ENCODE measurements at regions not wholly inside any gene's neighbourhood (a gene's known extent, or its start where the extent isn't known, plus 50 kb on each side); places are given as distances from the start of the nearest gene placed in this dataset.

DNA sequence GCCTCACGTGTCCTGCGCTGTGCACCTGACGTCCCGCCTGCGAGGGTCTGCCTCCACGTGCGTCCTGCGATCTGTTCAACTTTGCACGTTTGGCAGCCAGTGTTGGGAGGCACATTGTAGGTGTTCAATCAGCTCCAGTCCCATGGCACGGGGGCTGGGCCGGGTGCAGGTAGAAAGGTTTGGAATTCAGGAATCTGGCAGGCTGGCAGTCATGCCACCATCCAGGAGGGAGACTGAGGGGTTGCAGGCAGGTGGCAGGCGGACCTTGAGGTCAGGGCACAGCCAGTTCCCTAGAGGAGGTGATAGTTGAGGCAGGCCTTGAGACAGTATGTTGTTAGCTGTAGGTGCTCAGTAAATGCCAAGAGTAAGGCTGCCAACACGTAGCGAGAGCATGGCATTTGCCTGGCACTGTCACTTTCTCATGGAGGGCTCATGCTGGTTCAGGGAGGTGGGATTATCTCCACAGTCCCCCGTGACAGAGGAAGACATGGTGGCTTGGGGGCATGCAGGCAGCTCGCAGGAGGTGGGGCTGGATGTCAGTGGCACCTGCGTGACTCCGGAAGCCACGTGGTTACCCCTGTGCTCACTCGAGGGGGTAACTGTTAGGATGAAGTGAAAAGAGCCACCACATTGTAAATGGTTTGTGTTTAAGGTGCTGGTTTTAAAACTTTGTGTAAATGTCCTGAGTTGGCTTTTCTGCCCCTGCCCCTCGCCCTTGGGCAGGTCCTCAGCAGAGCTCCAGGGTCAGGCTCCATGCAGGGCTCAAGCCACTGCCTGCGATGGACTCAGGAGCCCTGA lies 111.8 kb upstream of the FRMD1 start:
- no peaks in the 10 kb centered on the region for H3K36me3 ChIP-seq (ENCODE audit: control insufficient read depth in 2 of 2, extremely low read depth in 1 of 2, insufficient read depth in 2 of 2, low read length in 2 of 2)
- no peak overlapping the region for H3K4me2 ChIP-seq (ENCODE audit: control insufficient read depth, extremely low read depth, insufficient read depth, low read depth, low read length)
- H2AFZ ChIP-seq (ENCODE audit: control insufficient read depth, low read length), result no peak overlapping the region
- no peaks in the 10 kb centered on the region for H3K4me1 ChIP-seq (ENCODE audit: control insufficient read depth, extremely low read depth, insufficient read depth, low read length)
- FAIRE-seq (no peak), DNase-seq (ENCODE audit: low read depth, low spot score) (no peak)
- TF ChIP-seq EZH2 (IDR thresholded peaks at IDR 0.05; ENCODE audit: low read length), result no peak
- no peak for TF ChIP-seq CTCF (optimal IDR thresholded peaks at IDR 0.05 in 1 of 3, IDR thresholded peaks at IDR 0.05 in 1 of 3, conservative IDR thresholded peaks at IDR 0.05 in 1 of 3; ENCODE audit: extremely low read depth in 1 of 3, insufficient read depth in 2 of 3, low read length in 3 of 3)
- no peaks in the 10 kb centered on the region for H4K20me1 ChIP-seq (ENCODE audit: control insufficient read depth, extremely low read depth, insufficient read depth, low read length)
- no peaks in the 10 kb centered on the region for H3K9me3 ChIP-seq (ENCODE audit: control insufficient read depth, low read depth, low read length)
- no peak overlapping the region for H3K9ac ChIP-seq (ENCODE audit: control insufficient read depth, extremely low read depth, insufficient read depth, low read length)
- dilution Hi-C loops (cut with MboI; ENCODE audit: extremely low pct_ligation_motif_present, low sequenced_read_pairs), result no loop called here
- H3K79me2 ChIP-seq (ENCODE audit: control insufficient read depth, insufficient read depth, low read length), result no peaks in the 10 kb centered on the region
- H3K4me3 ChIP-seq (ENCODE audit: control insufficient read depth in 2 of 3, extremely low read depth in 1 of 3, insufficient read depth in 2 of 3, low read depth in 1 of 3, low read length in 3 of 3), result no peak overlapping the region
- no peaks in the 10 kb centered on the region for H3K27me3 ChIP-seq (ENCODE audit: control insufficient read depth, extremely low read depth, insufficient read depth, low read length)
- no peak overlapping the region for H3K27ac ChIP-seq (ENCODE audit: control insufficient read depth, insufficient read depth, low read length)
- no peaks in the 10 kb centered on the region for H3K9me1 ChIP-seq (ENCODE audit: control insufficient read depth, extremely low read depth, insufficient read depth, low read length)

- dilution Hi-C loops (cut with MboI; ENCODE audit: extremely low pct_ligation_motif_present, low sequenced_read_pairs), result no loop called here
- Histone ChIP-seq H3K27me3 (ENCODE audit: control insufficient read depth, extremely low read depth, insufficient read depth, low read length) (no peaks in the 10 kb centered on the region), H3K36me3 (ENCODE audit: control insufficient read depth in 2 of 2, extremely low read depth in 1 of 2, insufficient read depth in 2 of 2, low read length in 2 of 2) (no peaks in the 10 kb centered on the region), H3K79me2 (ENCODE audit: control insufficient read depth, insufficient read depth, low read length) (no peaks in the 10 kb centered on the region), H2AFZ (ENCODE audit: control insufficient read depth, low read length) (no peak overlapping the region), H4K20me1 (ENCODE audit: control insufficient read depth, extremely low read depth, insufficient read depth, low read length) (no peaks in the 10 kb centered on the region), H3K9me3 (ENCODE audit: control insufficient read depth, low read depth, low read length) (no peaks in the 10 kb centered on the region), H3K9me1 (ENCODE audit: control insufficient read depth, extremely low read depth, insufficient read depth, low read length) (no peaks in the 10 kb centered on the region), H3K4me2 (ENCODE audit: control insufficient read depth, extremely low read depth, insufficient read depth, low read depth, low read length) (no peak overlapping the region), H3K4me3 (ENCODE audit: control insufficient read depth in 2 of 3, extremely low read depth in 1 of 3, insufficient read depth in 2 of 3, low read depth in 1 of 3, low read length in 3 of 3) (no peak overlapping the region), H3K27ac (ENCODE audit: control insufficient read depth, insufficient read depth, low read length) (no peak overlapping the region), H3K9ac (ENCODE audit: control insufficient read depth, extremely low read depth, insufficient read depth, low read length) (no peak overlapping the region), H3K4me1 (ENCODE audit: control insufficient read depth, extremely low read depth, insufficient read depth, low read length) (no peaks in the 10 kb centered on the region)
- FAIRE-seq (no peak), DNase-seq (ENCODE audit: low read depth, low spot score) (no peak)
- no peak for TF ChIP-seq EZH2 (IDR thresholded peaks at IDR 0.05; ENCODE audit: low read length)
- TF ChIP-seq CTCF (optimal IDR thresholded peaks at IDR 0.05 in 1 of 3, IDR thresholded peaks at IDR 0.05 in 1 of 3, conservative IDR thresholded peaks at IDR 0.05 in 1 of 3; ENCODE audit: extremely low read depth in 1 of 3, insufficient read depth in 2 of 3, low read length in 3 of 3), result no peak
Observed at GRCh38 chr6:168190014-168190405, 111.0 kb upstream of the FRMD1 start.
